MCF 10A (cell line): ENCODE measurements at regions not wholly inside any gene's neighbourhood (a gene's known extent, or its start where the extent isn't known, plus 50 kb on each side); places are given as distances from the start of the nearest gene placed in this dataset.

ENCODE experiments used
- BruUV-seq: library from RNA; stranded (reverse); fragments of 400-500 nt; replicated peaks from 2 replicates; lab custom pipeline; 2021; lab: Mats Ljungman, UMichigan
- CTCF ChIA-PET: fragments of 300-600 bp; sonication (Branson Sonifier 250); formaldehyde crosslinking; extraction: SDS; loops from one replicate; lab custom pipeline; 2021; ENCODE audit warnings: antibody characterized with exemption, inconsistent platforms; lab: Yijun Ruan, JAX
- POLR2A ChIA-PET: fragments of 300-600, 350-650 bp; sonication (Branson Sonifier 250); formaldehyde crosslinking; extraction: SDS; loops from one replicate; lab custom pipeline; 2020; ENCODE audit warnings: antibody characterized with exemption, inconsistent platforms; lab: Yijun Ruan, JAX
- DNase-seq: peaks from one replicate; pipeline ENCODE4 v3.0.0-alpha.2; 2018; ENCODE audit not compliant: unreplicated experiment
- H3K27ac Mint-ChIP-seq: one replicate; pipeline ENCODE4 v1.8.0; 2022; ENCODE audit warnings: mild to moderate bottlenecking, low read depth, mixed read lengths; ENCODE audit not compliant: unreplicated experiment
- H3K27me3 Mint-ChIP-seq: one replicate; pipeline ENCODE4 v1.8.0; 2022; ENCODE audit warnings: mixed read lengths; ENCODE audit not compliant: insufficient read depth, unreplicated experiment
- H3K36me3 Mint-ChIP-seq: one replicate; pipeline ENCODE4 v1.8.0; 2022; ENCODE audit warnings: mild to moderate bottlenecking, moderate library complexity, mixed read lengths; ENCODE audit not compliant: insufficient read depth, unreplicated experiment
- H3K4me1 Mint-ChIP-seq: one replicate; pipeline ENCODE4 v1.8.0; 2022; ENCODE audit warnings: mixed read lengths; ENCODE audit not compliant: insufficient read depth, unreplicated experiment
- H3K4me3 Mint-ChIP-seq: one replicate; pipeline ENCODE4 v1.8.0; 2022; ENCODE audit warnings: mild to moderate bottlenecking, moderate library complexity, mixed read lengths; ENCODE audit not compliant: unreplicated experiment
- H3K9me3 Mint-ChIP-seq: one replicate; pipeline ENCODE4 v1.8.0; 2022; ENCODE audit warnings: mixed read lengths; ENCODE audit not compliant: unreplicated experiment
- CTCF ChIP-seq: fragments of 200-600 bp; IDR thresholded peaks from one replicate; pipeline ENCODE4 v1.8.0; 2022; ENCODE audit warnings: antibody characterized with exemption, mild to moderate bottlenecking; ENCODE audit not compliant: unreplicated experiment
- intact Hi-C: fragments of 100-400 bp; cut with micrococcal nuclease; formaldehyde crosslinking; loops from 2 replicates; pipeline ENCODE4 v1.14.1; 2022

- intact Hi-C loops, result no loop called here
- ChIA-PET CTCF (no interaction called here), POLR2A (no interaction called here)
- Mint-ChIP-seq H3K9me3 (no peaks in the 10 kb centered on the region), H3K4me3 (no peak overlapping the region), H3K4me1 (no peaks in the 10 kb centered on the region), H3K27me3 (no peaks in the 10 kb centered on the region), H3K36me3 (no peaks in the 10 kb centered on the region), H3K27ac (no peak overlapping the region)
- DNase-seq, result no peak
- TF ChIP-seq CTCF, result no peak
- BruUV-seq, result no TSS peak
Measured at GRCh38 chr2:14445670-14446069, 186.8 kb upstream of the LRATD1 start.

- no peak for TF ChIP-seq CTCF
- no peaks in the 10 kb centered on the region for H3K9me3 Mint-ChIP-seq
- no peaks in the 10 kb centered on the region for H3K36me3 Mint-ChIP-seq
- H3K4me3 Mint-ChIP-seq, result no peak overlapping the region
- no peaks in the 10 kb centered on the region for H3K27me3 Mint-ChIP-seq
- no peaks in the 10 kb centered on the region for H3K4me1 Mint-ChIP-seq
- no peak for DNase-seq
- intact Hi-C loops, result no loop called here
- H3K27ac Mint-ChIP-seq, result no peak overlapping the region
- CTCF ChIA-PET, result no interaction called here
- POLR2A ChIA-PET, result no interaction called here
- BruUV-seq, result no TSS peak
Measured at GRCh38 chr2:14448340-14448739, 184.2 kb upstream of the LRATD1 start.

GRCh38 chr2:14451312-14451711 lies 181.2 kb upstream of the LRATD1 start:
- H3K9me3 Mint-ChIP-seq, result peaks cover 9% of the 10 kb centered on the region
- no peak for DNase-seq
- no peak overlapping the region for H3K4me3 Mint-ChIP-seq
- no peaks in the 10 kb centered on the region for H3K27me3 Mint-ChIP-seq
- CTCF ChIA-PET, result interaction anchor here (0.7 to 1.2 kb wide), 3 partner anchors 10 to 629 kb away, joined by 3 read pairs; no protein-coding TSS in a partner anchor
- peak; percentile 17 for TF ChIP-seq CTCF
- no TSS peak for BruUV-seq
- H3K36me3 Mint-ChIP-seq, result no peaks in the 10 kb centered on the region
- H3K27ac Mint-ChIP-seq, result no peak overlapping the region
- intact Hi-C loops, result no loop called here
- POLR2A ChIA-PET, result no interaction called here
- H3K4me1 Mint-ChIP-seq, result peaks cover 4% of the 10 kb centered on the region

- Mint-ChIP-seq H3K4me3 (no peak overlapping the region), H3K27me3 (no peaks in the 10 kb centered on the region), H3K4me1 (peaks cover 4% of the 10 kb centered on the region), H3K27ac (no peak overlapping the region), H3K36me3 (no peaks in the 10 kb centered on the region), H3K9me3 (peaks cover 24% of the 10 kb centered on the region)
- TF ChIP-seq CTCF, result no peak
- no peak for DNase-seq
- intact Hi-C loops, result no loop called here
- CTCF ChIA-PET, result no interaction called here
- BruUV-seq, result no TSS peak
- POLR2A ChIA-PET, result no interaction called here
Measured at GRCh38 chr2:14454202-14454601, 178.3 kb upstream of the LRATD1 start.
